Keratinocyte (primary cell): ENCODE measurements at regions not wholly inside any gene's neighbourhood (a gene's known extent, or its start where the extent isn't known, plus 50 kb on each side); places are given as distances from the start of the nearest gene placed in this dataset.

Experiments used
- DNase-seq: peaks from one replicate; pipeline ENCODE4 v3.0.0-alpha.2; 2011; ENCODE audit warnings: low read depth, missing footprints, low spot score
- FAIRE-seq: peaks from 2 replicates; lab custom pipeline; 2011; peaks lifted over from hg19 to GRCh38; lab: Jason Lieb, UNC
- H2AFZ ChIP-seq: 2 replicates; pipeline ENCODE4 v1.6.0; 2012; ENCODE audit warnings: low read length, control low read depth, inconsistent platforms; ENCODE audit not compliant: control insufficient read depth
- H3K27ac ChIP-seq: 2 replicates; pipeline ENCODE4 v1.5.1; 2011; ENCODE audit warnings: low read length; ENCODE audit not compliant: control insufficient read depth, insufficient read depth
- H3K27me3 ChIP-seq: 3 replicates; pipeline ENCODE4 v1.6.0; 2011; ENCODE audit warnings: low read length; ENCODE audit not compliant: control insufficient read depth, insufficient read depth; ENCODE audit errors: extremely low read depth
- H3K36me3 ChIP-seq, 2 experiments: 2 replicates in 1 of 2; 3 replicates in 1 of 2; pipeline ENCODE4 v1.5.1; 2011; ENCODE audit warnings: low read length in 2 of 2, mild to moderate bottlenecking in 1 of 2; ENCODE audit not compliant: control insufficient read depth in 2 of 2, insufficient read depth in 2 of 2; ENCODE audit errors: extremely low read depth in 1 of 2
- H3K4me1 ChIP-seq: 3 replicates; pipeline ENCODE4 v1.5.1; 2011; ENCODE audit warnings: low read length; ENCODE audit not compliant: control insufficient read depth, insufficient read depth; ENCODE audit errors: extremely low read depth
- H3K4me2 ChIP-seq: 3 replicates; pipeline ENCODE4 v1.6.0; 2011; ENCODE audit warnings: low read depth, low read length; ENCODE audit not compliant: control insufficient read depth, insufficient read depth; ENCODE audit errors: extremely low read depth
- H3K4me3 ChIP-seq, 3 experiments: fragments of 200-600 bp in 1 of 3; sonication (generic) in 1 of 3; 2 replicates in 2 of 3; 3 replicates in 1 of 3; pipeline ENCODE4 v1.5.1; 2011 to 2016; ENCODE audit warnings: low read length in 3 of 3, mild to moderate bottlenecking in 3 of 3, control low read depth in 2 of 3, inconsistent platforms in 1 of 3, low read depth in 1 of 3, mixed read lengths in 1 of 3, mixed run types in 1 of 3, moderate library complexity in 1 of 3; ENCODE audit not compliant: control insufficient read depth in 2 of 3, insufficient read depth in 2 of 3; ENCODE audit errors: extremely low read depth in 1 of 3
- H3K79me2 ChIP-seq: 2 replicates; pipeline ENCODE4 v1.6.0; 2012; ENCODE audit warnings: low read length; ENCODE audit not compliant: control insufficient read depth, insufficient read depth
- H3K9ac ChIP-seq: 3 replicates; pipeline ENCODE4 v1.6.0; 2011; ENCODE audit warnings: low read length; ENCODE audit not compliant: control insufficient read depth, insufficient read depth; ENCODE audit errors: extremely low read depth
- H3K9me1 ChIP-seq: 3 replicates; pipeline ENCODE4 v1.6.0; 2011; ENCODE audit warnings: low read length; ENCODE audit not compliant: control insufficient read depth, insufficient read depth; ENCODE audit errors: extremely low read depth
- H3K9me3 ChIP-seq: 2 replicates; pipeline ENCODE4 v1.5.1; 2012; ENCODE audit warnings: low read depth, low read length; ENCODE audit not compliant: control insufficient read depth
- H4K20me1 ChIP-seq: 3 replicates; pipeline ENCODE4 v1.6.0; 2011; ENCODE audit warnings: low read length; ENCODE audit not compliant: control insufficient read depth, insufficient read depth; ENCODE audit errors: extremely low read depth
- EZH2 ChIP-seq: IDR thresholded peaks from one replicate; pipeline ENCODE4 v1.6.1; 2012; ENCODE audit warnings: inconsistent platforms, mild to moderate bottlenecking, low read length, moderate library complexity
- dilution Hi-C: fragments of 300-500 bp; cut with MboI; formaldehyde crosslinking; loops from one replicate; pipeline ENCODE4 v1.7.0; 2020; ENCODE audit warnings: low sequenced_read_pairs; ENCODE audit not compliant: extremely low pct_ligation_motif_present
- TF ChIP-seq, protein P1 (sequence below), 3 experiments: IDR thresholded peaks in 1 of 3; conservative IDR thresholded peaks in 1 of 3; optimal IDR thresholded peaks in 1 of 3; 2 replicates in 2 of 3; 3 replicates in 1 of 3; pipeline versions ENCODE3 to v1.5.1; 2011; ENCODE audit warnings: low read length in 3 of 3, mild to moderate bottlenecking in 3 of 3, moderate library complexity in 2 of 3, control low read depth in 1 of 3, inconsistent platforms in 1 of 3; ENCODE audit not compliant: insufficient read depth in 2 of 3; ENCODE audit errors: extremely low read depth in 1 of 3

DNA sequence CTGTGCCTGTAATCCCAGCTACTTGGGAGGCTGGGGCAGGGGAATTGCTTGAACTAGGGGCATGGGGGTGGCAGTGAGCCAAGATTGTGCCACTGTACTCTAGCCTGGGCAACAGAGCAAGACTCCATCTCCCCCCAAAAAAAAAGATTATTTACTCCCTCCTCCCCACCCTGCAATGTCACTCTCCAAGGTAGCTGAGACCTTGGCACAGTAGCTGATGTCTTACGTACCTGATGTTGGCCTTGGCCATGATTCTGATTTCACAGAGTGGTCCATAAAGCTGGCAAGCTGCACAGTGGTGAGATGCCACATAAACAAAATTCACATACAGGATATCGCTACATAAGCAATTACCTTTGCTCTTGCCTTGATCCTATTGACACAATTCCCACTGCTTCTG is 108.5 kb downstream of the CAVIN4 start:
- Histone ChIP-seq H3K4me2 (no peak overlapping the region), H3K27me3 (no peaks in the 10 kb centered on the region), H3K79me2 (no peaks in the 10 kb centered on the region), H3K36me3 (no peaks in the 10 kb centered on the region), H3K4me3 (no peak overlapping the region), H3K9ac (no peak overlapping the region), H4K20me1 (no peaks in the 10 kb centered on the region), H2AFZ (no peak overlapping the region), H3K9me1 (no peaks in the 10 kb centered on the region), H3K9me3 (no peaks in the 10 kb centered on the region), H3K4me1 (no peaks in the 10 kb centered on the region), H3K27ac (no peak overlapping the region)
- dilution Hi-C loops = no loop called here
- no peak for DNase-seq
- FAIRE-seq = no peak
- TF ChIP-seq EZH2 = no peak
- TF ChIP-seq, protein P1, sequence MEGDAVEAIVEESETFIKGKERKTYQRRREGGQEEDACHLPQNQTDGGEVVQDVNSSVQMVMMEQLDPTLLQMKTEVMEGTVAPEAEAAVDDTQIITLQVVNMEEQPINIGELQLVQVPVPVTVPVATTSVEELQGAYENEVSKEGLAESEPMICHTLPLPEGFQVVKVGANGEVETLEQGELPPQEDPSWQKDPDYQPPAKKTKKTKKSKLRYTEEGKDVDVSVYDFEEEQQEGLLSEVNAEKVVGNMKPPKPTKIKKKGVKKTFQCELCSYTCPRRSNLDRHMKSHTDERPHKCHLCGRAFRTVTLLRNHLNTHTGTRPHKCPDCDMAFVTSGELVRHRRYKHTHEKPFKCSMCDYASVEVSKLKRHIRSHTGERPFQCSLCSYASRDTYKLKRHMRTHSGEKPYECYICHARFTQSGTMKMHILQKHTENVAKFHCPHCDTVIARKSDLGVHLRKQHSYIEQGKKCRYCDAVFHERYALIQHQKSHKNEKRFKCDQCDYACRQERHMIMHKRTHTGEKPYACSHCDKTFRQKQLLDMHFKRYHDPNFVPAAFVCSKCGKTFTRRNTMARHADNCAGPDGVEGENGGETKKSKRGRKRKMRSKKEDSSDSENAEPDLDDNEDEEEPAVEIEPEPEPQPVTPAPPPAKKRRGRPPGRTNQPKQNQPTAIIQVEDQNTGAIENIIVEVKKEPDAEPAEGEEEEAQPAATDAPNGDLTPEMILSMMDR (optimal IDR thresholded peaks at IDR 0.05 in 1 of 3, IDR thresholded peaks at IDR 0.05 in 1 of 3, conservative IDR thresholded peaks at IDR 0.05 in 1 of 3; ENCODE audit: extremely low read depth in 1 of 3, insufficient read depth in 2 of 3, low read length in 3 of 3) = no peak

DNA sequence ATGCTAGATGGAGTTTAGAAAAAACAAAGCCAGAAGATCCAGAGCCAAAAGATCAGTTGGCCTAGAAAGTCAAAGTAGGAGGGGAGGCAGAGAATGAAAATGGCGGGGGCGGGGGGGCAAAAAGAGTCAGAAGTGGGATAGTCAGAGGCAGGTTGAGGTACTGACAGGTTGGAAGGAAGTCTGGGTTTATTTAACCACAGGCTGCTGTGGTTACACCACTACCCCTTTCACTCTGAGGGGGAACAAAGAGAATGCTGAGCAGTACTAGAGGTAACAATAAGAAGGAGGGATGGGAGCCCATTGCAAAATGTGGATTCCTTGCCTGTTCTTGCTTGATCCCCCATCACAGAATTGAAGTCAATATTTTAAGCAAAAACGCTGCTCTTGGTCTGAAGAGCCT is 111.8 kb downstream of the CAVIN4 start:
- H4K20me1 ChIP-seq = no peaks in the 10 kb centered on the region
- no peak for FAIRE-seq
- no peak for DNase-seq
- H3K79me2 ChIP-seq = no peaks in the 10 kb centered on the region
- H3K4me1 ChIP-seq = no peaks in the 10 kb centered on the region
- no peak overlapping the region for H3K4me2 ChIP-seq
- no peaks in the 10 kb centered on the region for H3K27me3 ChIP-seq
- no peak overlapping the region for H2AFZ ChIP-seq
- H3K9me1 ChIP-seq = no peaks in the 10 kb centered on the region
- no peak overlapping the region for H3K27ac ChIP-seq
- H3K36me3 ChIP-seq = no peaks in the 10 kb centered on the region
- no peak for TF ChIP-seq EZH2
- TF ChIP-seq, protein P1 (optimal IDR thresholded peaks at IDR 0.05 in 1 of 3, IDR thresholded peaks at IDR 0.05 in 1 of 3, conservative IDR thresholded peaks at IDR 0.05 in 1 of 3; ENCODE audit: extremely low read depth in 1 of 3, insufficient read depth in 2 of 3, low read length in 3 of 3) = no peak
- dilution Hi-C loops = no loop called here
- H3K9ac ChIP-seq = no peak overlapping the region
- no peak overlapping the region for H3K4me3 ChIP-seq
- no peaks in the 10 kb centered on the region for H3K9me3 ChIP-seq
